B cell (primary cell): ENCODE measurements at regions not wholly inside any gene's neighbourhood (a gene's known extent, or its start where the extent isn't known, plus 50 kb on each side); places are given as distances from the start of the nearest gene placed in this dataset.

Experiments used
- ATAC-seq: fragments of 200-7000 bp; cut with Tn5 transposase; one replicate; pipeline ENCODE4 v1.10.0; 2021; ENCODE audit warnings: low read depth, mild to moderate bottlenecking, moderate number of reproducible peaks, moderate library complexity
- CTCF ChIA-PET: fragments of 350-600 bp; sonication (Branson Sonifier 250); formaldehyde crosslinking; loops from one replicate; lab custom pipeline; 2021; ENCODE audit warnings: antibody characterized with exemption, inconsistent platforms; lab: Charles Lee
- POLR2A ChIA-PET: fragments of 350-600 bp; sonication (Branson Sonifier 250); formaldehyde crosslinking; loops from one replicate; lab custom pipeline; 2021; ENCODE audit warnings: antibody characterized with exemption; lab: Charles Lee
- DNase-seq: peaks from one replicate; pipeline ENCODE4 v3.0.0; 2013
- H2AFZ ChIP-seq: 2 replicates; pipeline ENCODE4 v1.6.1; 2012; ENCODE audit warnings: mild to moderate bottlenecking, low read depth, low read length; ENCODE audit not compliant: insufficient read depth, poor library complexity, severe bottlenecking
- H3K27ac ChIP-seq, 2 donors: 1 replicate in 1 of 2; 2 replicates in 1 of 2; pipeline ENCODE4 v1.5.1; 2012 to 2013; ENCODE audit warnings: low read length in 2 of 2, mild to moderate bottlenecking in 2 of 2, moderate library complexity in 1 of 2
- H3K27me3 ChIP-seq, 4 experiments: fragments of 200-600 bp in 1 of 4; sonication (generic) in 1 of 4; replicated peaks in 1 of 4; 1 replicate in 2 of 4; 2 replicates in 2 of 4; pipeline versions ENCODE4 v1.6.1 to v1.7.0; 2013 to 2016; ENCODE audit warnings: low read length in 3 of 4, mild to moderate bottlenecking in 2 of 4, mixed read lengths in 1 of 4, moderate library complexity in 1 of 4; ENCODE audit not compliant: insufficient read depth in 4 of 4, control insufficient read depth in 3 of 4; ENCODE audit errors: control extremely low read depth in 1 of 4
- H3K36me3 ChIP-seq, 2 experiments: replicated peaks in 1 of 2; 1 replicate in 1 of 2; 2 replicates in 1 of 2; pipeline versions ENCODE4 v1.6.1 to v1.7.1; 2013; ENCODE audit warnings: low read length in 1 of 2; ENCODE audit not compliant: insufficient read depth in 2 of 2, control insufficient read depth in 1 of 2; ENCODE audit errors: control extremely low read depth in 1 of 2, extremely low read depth in 1 of 2
- H3K4me1 ChIP-seq, 2 donors: fragments of 200-600 bp in 1 of 2; sonication (generic) in 1 of 2; 1 replicate in 1 of 2; 2 replicates in 1 of 2; pipeline versions ENCODE4 v1.5.1 to v1.6.1; 2013 to 2017; ENCODE audit warnings: low read length in 2 of 2; ENCODE audit not compliant: control insufficient read depth in 2 of 2, insufficient read depth in 2 of 2
- H3K4me2 ChIP-seq: replicated peaks from 2 replicates; pipeline ENCODE3; 2012; ENCODE audit warnings: mild to moderate bottlenecking, low read depth, low read length; ENCODE audit not compliant: poor library complexity, severe bottlenecking
- H3K4me3 ChIP-seq, 5 experiments: fragments of 200-600 bp in 1 of 5; sonication (generic) in 1 of 5; 1 replicate in 3 of 5; 2 replicates in 2 of 5; pipeline versions ENCODE4 v1.5.1 to v1.7.0; 2011 to 2016; ENCODE audit warnings: low read length in 4 of 5, mild to moderate bottlenecking in 4 of 5, low read depth in 2 of 5, control low read depth in 1 of 5, moderate library complexity in 1 of 5; ENCODE audit not compliant: insufficient read depth in 1 of 5; ENCODE audit errors: control extremely low read depth in 1 of 5, extremely low read depth in 1 of 5
- H3K79me2 ChIP-seq: fragments of 200-600 bp; sonication (generic); one replicate; pipeline ENCODE4 v1.6.0; 2016; ENCODE audit warnings: low read length; ENCODE audit not compliant: control insufficient read depth, insufficient read depth
- H3K9ac ChIP-seq: fragments of 200-600 bp; sonication (generic); 2 replicates; pipeline ENCODE4 v1.6.1; 2017; ENCODE audit warnings: mild to moderate bottlenecking, low read length, moderate library complexity
- H3K9me3 ChIP-seq, 3 donors: one replicate each; pipeline versions ENCODE4 v1.6.1 to v1.7.1; 2013; ENCODE audit warnings: low read length in 2 of 3; ENCODE audit not compliant: control insufficient read depth in 2 of 3, insufficient read depth in 1 of 3; ENCODE audit errors: control extremely low read depth in 1 of 3
- H4K20me1 ChIP-seq: 2 replicates; pipeline ENCODE4 v1.6.0; 2012; ENCODE audit warnings: mild to moderate bottlenecking, low read length; ENCODE audit not compliant: insufficient read depth, control insufficient read depth, poor library complexity, severe bottlenecking
- H3K27ac Mint-ChIP-seq: one replicate; pipeline ENCODE4 v1.8.0; 2021; ENCODE audit warnings: mixed read lengths
- H3K27me3 Mint-ChIP-seq: one replicate; pipeline ENCODE4 v1.8.0; 2021; ENCODE audit warnings: mixed read lengths
- H3K4me1 Mint-ChIP-seq: one replicate; pipeline ENCODE4 v1.8.0; 2021; ENCODE audit warnings: mixed read lengths
- H3K4me3 Mint-ChIP-seq: one replicate; pipeline ENCODE4 v1.8.0; 2021; ENCODE audit warnings: mixed read lengths
- H3K9me3 Mint-ChIP-seq: one replicate; pipeline ENCODE4 v1.8.0; 2022; ENCODE audit warnings: mixed read lengths; ENCODE audit not compliant: insufficient read depth
- CTCF ChIP-seq: fragments of 200-600 bp; IDR thresholded peaks from one replicate; pipeline ENCODE4 v1.8.0; 2022; ENCODE audit warnings: antibody characterized with exemption, mild to moderate bottlenecking
- EZH2 ChIP-seq: IDR thresholded peaks from 2 replicates; pipeline ENCODE4 v1.6.1; 2012; ENCODE audit warnings: borderline replicate concordance, low read depth, mild to moderate bottlenecking, moderate library complexity, low read length; ENCODE audit not compliant: insufficient read depth, poor library complexity, severe bottlenecking
- WGBS: methylation state at CpG from one replicate; pipeline ENCODE4 v1.1.5; 2013; ENCODE audit warnings: missing lambda C conversion rate; ENCODE audit not compliant: insufficient coverage; 5-methylcytosine and 5-hydroxymethylcytosine counted together
- intact Hi-C: fragments of 100-400 bp; cut with micrococcal nuclease; formaldehyde crosslinking; loops from one replicate; pipeline ENCODE4 v1.10.0; 2022

GRCh38 chr12:46453428-46453827 is 80.9 kb upstream of the SLC38A2 start:
- intact Hi-C loops, result no loop called here
- Histone ChIP-seq H3K27me3 (no peaks in the 10 kb centered on the region), H2AFZ (no peak overlapping the region), H3K36me3 (no peaks in the 10 kb centered on the region), H3K27ac (no peak overlapping the region), H3K4me2 (no peak overlapping the region), H3K4me3 (no peak overlapping the region), H3K9me3 (no peaks in the 10 kb centered on the region), H4K20me1 (no peaks in the 10 kb centered on the region), H3K4me1 (peaks cover 32 to 33% of the 10 kb centered on the region in 2 donors), H3K9ac (no peak overlapping the region), H3K79me2 (no peaks in the 10 kb centered on the region)
- ChIA-PET CTCF (no interaction called here), POLR2A (no interaction called here)
- 100% methylated on average over 3 of the region's 3 CpGs for WGBS
- no peak for ATAC-seq
- no peaks in the 10 kb centered on the region for H3K27me3 Mint-ChIP-seq
- no peak overlapping the region for H3K4me3 Mint-ChIP-seq
- TF ChIP-seq CTCF, result no peak
- TF ChIP-seq EZH2, result no peak
- no peak overlapping the region for H3K27ac Mint-ChIP-seq
- no peaks in the 10 kb centered on the region for H3K9me3 Mint-ChIP-seq
- H3K4me1 Mint-ChIP-seq, result peaks cover 38% of the 10 kb centered on the region
- no peak for DNase-seq

GRCh38 chr12:46452776-46453175 is 80.2 kb upstream of the SLC38A2 start:
- H3K9me3 Mint-ChIP-seq, result no peaks in the 10 kb centered on the region
- no peak overlapping the region for H3K27ac Mint-ChIP-seq
- WGBS, result 100% methylated on average over 1 of the region's 1 CpG
- ATAC-seq (no peak), DNase-seq (no peak)
- Histone ChIP-seq H3K4me1 (peaks cover 25 to 28% of the 10 kb centered on the region in 2 donors), H3K79me2 (no peaks in the 10 kb centered on the region), H3K27me3 (no peaks in the 10 kb centered on the region), H3K36me3 (no peaks in the 10 kb centered on the region), H3K9me3 (peaks cover 0 to 3% (median 0%) of the 10 kb centered on the region in 3 donors), H3K9ac (no peak overlapping the region), H2AFZ (no peak overlapping the region), H3K4me2 (no peak overlapping the region), H3K4me3 (no peak overlapping the region), H3K27ac (no peak overlapping the region), H4K20me1 (no peaks in the 10 kb centered on the region)
- intact Hi-C loops, result no loop called here
- CTCF ChIA-PET, result no interaction called here
- H3K27me3 Mint-ChIP-seq, result no peaks in the 10 kb centered on the region
- peaks cover 32% of the 10 kb centered on the region for H3K4me1 Mint-ChIP-seq
- POLR2A ChIA-PET, result no interaction called here
- no peak overlapping the region for H3K4me3 Mint-ChIP-seq
- TF ChIP-seq EZH2 (no peak), CTCF (no peak)
